GM21737 (cell line): ENCODE measurements at regions not wholly inside any gene's neighbourhood (a gene's known extent, or its start where the extent isn't known, plus 50 kb on each side); places are given as distances from the start of the nearest gene placed in this dataset.
"Not testable (repeated sequence)": the region's sequence is repeated elsewhere in the genome, so short reads cannot be mapped to it uniquely, and the experiment has no call there.

Experiments used
- ATAC-seq: cut with Tn5 transposase; IDR thresholded peaks from one replicate; pipeline ENCODE4 v1.9.1; 2021; ENCODE audit warnings: mild to moderate bottlenecking, moderate library complexity; ENCODE audit not compliant: unreplicated experiment

GRCh38 chr7:37545619-37546534, 97.2 kb upstream of the ELMO1 start:
- no peak for ATAC-seq

DNA sequence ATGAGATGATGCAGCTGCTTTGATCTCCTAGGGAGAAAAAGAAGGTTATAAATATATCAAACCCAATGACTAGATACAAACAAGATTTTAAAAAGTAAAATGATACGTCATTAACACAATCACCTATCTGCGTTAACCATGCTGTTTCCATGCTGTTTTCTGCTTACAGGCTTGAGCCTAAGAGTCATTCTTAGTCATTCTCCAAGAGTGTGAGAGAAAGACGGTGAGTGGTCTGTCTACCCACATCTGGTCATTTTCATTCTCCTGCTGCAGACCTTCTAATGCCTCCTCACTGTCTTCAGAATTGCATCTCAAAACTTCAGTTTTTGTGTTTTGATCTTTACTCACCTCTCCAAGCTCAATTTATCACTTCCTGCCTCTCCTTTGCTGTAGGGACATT, 98.0 kb upstream of the ELMO1 start:
- no peak for ATAC-seq

- no peak for ATAC-seq
Measured at GRCh38 chr7:37549076-37549931, 100.6 kb upstream of the ELMO1 start.

DNA sequence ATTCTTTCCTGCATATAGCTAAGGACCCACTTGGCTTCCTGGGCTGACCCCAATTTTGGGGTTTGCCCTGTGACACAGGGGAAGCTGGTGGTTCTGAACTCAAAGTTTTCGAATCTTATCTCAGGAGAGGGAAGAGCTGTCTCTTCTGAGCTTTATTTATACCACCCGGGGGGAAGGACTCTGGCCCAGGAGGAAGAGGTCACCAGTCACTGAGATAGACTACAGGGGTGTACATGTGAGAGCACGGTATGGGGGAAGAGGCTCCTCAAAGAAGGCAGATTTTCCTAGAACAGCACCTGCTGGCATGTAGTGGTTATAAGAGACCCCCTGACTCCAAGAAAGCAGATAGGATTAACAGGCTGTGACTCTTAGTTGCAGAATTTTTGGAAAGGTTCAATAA, 101.8 kb upstream of the ELMO1 start:
- no peak for ATAC-seq

GRCh38 chr7:37550872-37551271, 102.2 kb upstream of the ELMO1 start:
- ATAC-seq = no peak

- no peak for ATAC-seq
Measured at GRCh38 chr7:37552030-37552429, 103.4 kb upstream of the ELMO1 start.

- ATAC-seq = not testable (repeated sequence)
Measured at GRCh38 chr7:37552439-37552838, 103.8 kb upstream of the ELMO1 start.

GRCh38 chr7:37555528-37555927, 106.9 kb upstream of the ELMO1 start:
- no peak for ATAC-seq

DNA sequence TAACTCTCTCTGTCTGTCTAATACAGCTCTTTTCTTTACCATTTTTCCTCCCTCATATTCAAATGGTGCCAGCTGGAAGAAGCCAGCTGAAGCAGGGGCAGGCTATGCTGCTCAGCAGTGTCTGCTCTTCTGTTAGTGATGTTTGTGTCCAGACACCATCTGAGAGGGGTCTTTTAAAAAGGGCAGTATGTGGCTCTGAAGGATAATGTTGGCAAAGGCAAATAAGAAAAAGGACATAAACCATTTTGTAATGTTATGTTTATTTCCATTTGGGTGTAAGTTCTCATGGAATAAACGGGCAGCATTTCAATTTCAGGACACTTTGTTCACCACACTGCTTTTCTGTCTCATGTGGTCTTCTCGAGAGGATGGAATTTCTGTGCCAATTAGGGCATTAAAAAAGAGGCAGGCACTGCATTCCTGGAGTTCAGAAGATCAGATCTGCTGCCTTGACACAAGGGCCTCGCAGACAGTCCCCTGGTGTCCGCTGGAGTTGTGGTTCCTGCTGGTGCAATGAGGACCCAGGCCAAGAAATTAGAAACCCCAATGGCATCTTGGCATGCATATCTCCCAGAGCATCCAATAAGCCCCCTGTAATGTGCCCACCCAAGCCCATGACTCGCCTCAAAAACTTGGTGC, 109.0 kb upstream of the ELMO1 start:
- no peak for ATAC-seq

DNA sequence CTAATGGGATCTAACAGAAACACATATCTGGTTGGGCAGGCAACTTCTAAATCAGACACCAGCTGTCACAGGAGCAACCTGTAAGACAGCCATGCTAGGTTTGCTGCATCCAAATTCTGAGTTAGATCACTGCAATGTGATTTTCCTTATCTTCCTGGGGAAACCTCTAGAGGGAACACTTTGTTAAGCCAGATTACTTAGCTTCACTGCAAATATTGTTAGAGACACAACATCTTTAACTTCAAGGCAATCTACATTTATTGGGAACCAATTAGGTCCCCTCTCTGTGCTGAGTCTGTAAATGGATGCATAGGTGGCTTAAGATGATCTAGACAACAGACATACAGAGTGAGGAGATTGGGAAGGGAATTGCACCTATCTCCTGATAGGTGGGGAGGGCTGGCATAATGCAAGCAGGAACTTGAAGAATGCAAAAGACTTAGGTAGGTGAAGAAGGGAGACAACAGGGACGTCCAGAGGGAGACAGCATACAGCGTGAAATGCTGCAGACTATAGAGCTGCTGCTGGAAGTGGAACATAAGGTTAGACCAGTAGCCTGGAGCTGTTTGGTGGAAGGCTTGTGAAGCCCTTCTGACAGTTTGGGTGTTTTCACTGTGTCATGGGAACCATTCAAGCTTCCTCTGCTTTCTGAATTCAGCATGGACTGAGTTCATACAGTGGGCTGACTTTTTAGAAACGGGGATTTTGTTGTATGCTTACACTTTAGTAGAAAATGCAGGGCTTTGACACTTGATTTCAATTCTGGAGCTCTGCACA, 109.8 kb upstream of the ELMO1 start:
- no peak for ATAC-seq

DNA sequence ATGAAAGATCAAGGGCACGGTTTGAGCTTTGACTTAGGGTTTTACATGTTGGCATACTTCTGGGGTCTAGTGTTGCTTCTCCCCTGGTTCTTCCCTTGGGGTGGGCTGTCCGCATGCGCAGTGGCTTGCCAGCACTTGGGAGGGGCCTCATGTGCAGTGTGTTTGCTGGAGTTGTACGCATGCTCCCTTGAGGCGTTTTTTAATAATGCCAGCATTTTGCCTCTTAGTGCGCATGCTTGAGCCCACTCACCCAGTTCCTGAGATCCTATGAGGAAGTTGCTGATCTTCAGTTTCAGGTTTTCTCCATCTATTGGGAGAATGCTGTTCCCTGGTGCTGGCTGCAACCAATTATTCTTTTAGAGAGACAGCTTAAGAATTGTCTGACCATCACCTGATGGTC, 113.4 kb upstream of the GPR141 start:
- ATAC-seq = no peak

DNA sequence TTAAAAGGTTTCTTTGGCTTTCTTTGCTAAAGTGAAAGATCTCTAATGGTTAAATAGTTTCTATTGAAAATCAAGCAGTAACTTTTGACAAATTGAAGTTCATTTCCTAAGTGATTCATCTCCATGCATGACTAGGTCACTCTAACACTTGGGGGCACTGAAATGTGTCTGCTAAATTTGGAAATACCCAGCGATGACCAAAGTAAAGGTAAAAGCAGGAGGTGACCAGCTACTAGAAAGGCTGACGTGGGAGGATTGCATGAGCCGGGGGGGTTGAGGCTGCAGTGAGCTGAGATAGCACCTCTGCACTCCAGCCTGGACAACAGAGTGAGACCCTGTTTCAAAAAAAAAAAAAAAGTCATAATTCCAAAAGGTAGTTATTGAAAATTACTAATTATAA, 111.8 kb upstream of the GPR141 start:
- no peak for ATAC-seq

DNA sequence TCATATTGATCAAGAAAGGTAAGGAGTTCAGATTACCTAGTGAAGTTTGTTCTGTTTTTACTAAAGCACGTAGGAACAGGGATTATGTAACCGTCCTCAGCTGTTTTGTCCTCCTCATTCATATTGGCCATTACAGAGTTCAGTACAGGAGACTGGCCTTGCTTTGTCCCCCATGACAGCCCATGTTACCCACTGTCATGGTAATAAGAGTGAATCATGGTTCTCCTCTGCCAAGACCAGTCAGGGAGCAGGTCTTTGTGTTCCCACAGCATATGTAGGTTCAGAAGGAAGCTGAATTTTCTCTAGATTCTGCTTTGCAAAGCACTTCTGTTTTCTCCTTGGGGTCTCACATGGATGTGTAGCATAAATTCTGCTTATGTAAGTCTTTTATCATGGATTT, 106.2 kb upstream of the GPR141 start:
- no peak for ATAC-seq

- no peak for ATAC-seq
Measured at GRCh38 chr7:37577901-37578300, 105.7 kb upstream of the GPR141 start.

GRCh38 chr7:37578350-37578749, 105.2 kb upstream of the GPR141 start:
- ATAC-seq = no peak

DNA sequence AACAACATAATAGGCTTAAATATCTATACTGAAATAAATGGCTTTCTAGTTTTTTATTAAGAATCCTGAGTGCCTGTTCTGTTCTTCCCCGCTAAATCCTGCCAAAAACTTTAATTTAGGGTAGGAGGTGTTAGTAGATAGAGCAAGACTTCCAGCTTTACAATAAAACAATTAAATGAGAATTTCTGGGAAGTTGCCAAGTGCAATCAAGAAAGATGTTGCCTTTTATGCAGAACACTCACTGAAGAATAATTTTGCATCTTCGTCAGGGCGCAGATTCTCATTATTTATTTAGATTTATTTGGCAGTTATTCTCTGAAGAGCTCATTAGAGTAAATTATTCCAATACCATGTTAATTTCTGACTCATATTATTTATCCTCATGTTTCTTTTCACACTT, 103.2 kb upstream of the GPR141 start:
- ATAC-seq = no peak

DNA sequence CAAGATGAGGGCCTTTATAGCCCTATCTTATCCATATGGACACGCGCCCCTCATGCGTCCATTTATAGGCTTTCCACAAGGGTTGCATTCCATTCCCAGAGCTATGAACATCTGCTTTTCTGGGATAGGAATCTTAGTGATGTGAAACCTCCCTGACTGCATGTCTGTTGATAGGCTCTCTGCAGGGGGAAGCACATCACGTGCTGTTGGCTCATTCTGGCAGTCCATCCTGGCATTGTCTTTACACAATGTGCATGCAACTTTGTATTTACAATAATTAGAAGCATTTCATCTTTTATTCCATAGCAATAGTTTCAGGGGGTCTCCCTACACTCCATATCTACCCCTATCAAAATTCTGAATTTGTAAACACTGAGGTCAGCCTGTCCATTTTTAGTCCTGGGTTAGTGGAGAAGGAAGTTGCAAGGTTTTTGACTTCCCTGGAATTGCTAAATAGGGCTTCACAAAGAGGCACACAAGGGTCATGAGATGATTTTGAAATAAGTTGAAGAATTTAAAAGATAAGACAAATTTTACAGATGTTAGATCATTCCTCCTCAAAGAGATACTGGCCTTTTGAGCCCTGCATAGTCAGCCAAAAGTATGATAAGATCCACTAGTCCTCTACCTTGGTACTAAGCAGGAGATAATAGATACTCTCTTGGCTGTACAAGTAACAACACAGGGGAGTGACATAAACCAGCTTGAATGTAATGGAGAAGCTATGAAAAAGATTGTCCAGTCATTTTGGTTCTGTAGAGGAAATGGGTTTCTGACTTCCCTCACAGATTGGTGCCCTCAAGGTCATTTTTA, 98.7 kb upstream of the GPR141 start:
- not testable (repeated sequence) for ATAC-seq

GRCh38 chr7:37590824-37591223, 92.7 kb upstream of the GPR141 start:
- no peak for ATAC-seq

GRCh38 chr7:37592366-37592765, 91.2 kb upstream of the GPR141 start:
- ATAC-seq = no peak

DNA sequence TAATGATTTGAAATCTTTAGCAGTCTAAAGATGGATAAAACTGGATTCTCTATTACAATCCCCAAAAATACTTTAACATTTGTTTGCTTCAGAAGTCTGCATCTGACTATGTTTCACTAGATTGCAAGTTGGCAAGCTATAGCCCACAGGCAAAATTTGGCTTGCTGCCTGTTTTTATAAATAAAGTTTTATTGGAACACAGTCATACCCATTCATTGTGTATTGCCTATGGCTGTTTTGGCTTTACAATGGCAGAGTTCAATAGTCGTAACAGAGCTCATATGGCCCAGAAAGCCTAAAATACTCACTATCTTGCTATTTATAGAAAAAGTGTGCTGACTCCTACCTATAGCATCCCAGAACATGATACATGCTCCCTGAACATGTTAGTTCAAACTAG, 89.0 kb upstream of the GPR141 start:
- ATAC-seq = no peak
